GM19023 (cell line): ENCODE measurements at regions not wholly inside any gene's neighbourhood (a gene's known extent, or its start where the extent isn't known, plus 50 kb on each side); places are given as distances from the start of the nearest gene placed in this dataset.

Source experiments
- ATAC-seq: cut with Tn5 transposase; IDR thresholded peaks from one replicate; pipeline ENCODE4 v1.9.1; 2021; ENCODE audit warnings: mild to moderate bottlenecking, moderate library complexity; ENCODE audit not compliant: unreplicated experiment

DNA sequence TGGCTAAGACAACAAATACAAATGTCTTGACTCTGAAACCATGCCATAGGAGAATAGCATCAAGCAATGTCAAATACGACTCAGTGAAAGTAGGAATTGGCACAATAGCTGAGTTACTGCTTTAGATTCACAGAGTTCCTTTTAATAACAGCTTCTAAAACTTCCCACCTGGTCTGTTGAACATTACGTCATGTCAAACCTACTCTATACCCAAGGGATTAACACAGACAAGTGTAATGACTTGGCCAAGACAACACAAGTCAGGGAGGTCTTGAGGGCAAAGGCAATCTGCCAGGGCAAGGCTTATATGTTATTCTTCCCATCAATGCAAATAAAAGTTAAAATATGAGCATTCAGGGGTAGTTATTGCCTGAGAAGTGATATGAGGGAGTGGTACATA lies 265.1 kb upstream of the PRDM1 start:
- no peak for ATAC-seq

DNA sequence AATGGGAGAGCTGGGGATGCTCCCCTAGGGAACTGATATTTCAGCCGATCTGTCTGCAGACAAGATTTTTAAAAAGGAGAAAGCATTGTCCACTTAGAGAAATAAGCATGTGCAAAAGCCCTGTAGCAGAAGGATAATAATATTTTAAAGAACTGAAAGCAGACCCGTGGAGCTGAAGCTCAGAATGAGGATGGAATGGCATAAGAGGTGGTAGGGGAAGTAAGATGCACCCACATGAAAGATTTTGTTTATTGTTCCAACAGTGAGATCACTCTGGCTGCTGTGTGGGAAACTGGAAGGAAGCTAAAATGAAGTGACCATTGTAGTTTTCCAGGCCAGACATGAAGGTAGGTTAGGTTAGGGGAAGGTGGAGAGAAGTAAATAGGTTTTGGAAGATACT lies 266.4 kb upstream of the PRDM1 start:
- ATAC-seq: no peak

- no peak for ATAC-seq
Measured at GRCh38 chr6:105818505-105818904, 267.6 kb upstream of the PRDM1 start.

- no peak for ATAC-seq
Measured at GRCh38 chr6:105817961-105818360, 268.2 kb upstream of the PRDM1 start.

GRCh38 chr6:105817370-105817769 lies 268.8 kb upstream of the PRDM1 start:
- ATAC-seq: no peak

GRCh38 chr6:105816847-105817246 lies 269.3 kb upstream of the PRDM1 start:
- no peak for ATAC-seq

- no peak for ATAC-seq
Measured at GRCh38 chr6:105815661-105816555, 270.2 kb upstream of the PRDM1 start.

GRCh38 chr6:105814745-105815536 lies 271.2 kb upstream of the PRDM1 start:
- no peak for ATAC-seq

DNA sequence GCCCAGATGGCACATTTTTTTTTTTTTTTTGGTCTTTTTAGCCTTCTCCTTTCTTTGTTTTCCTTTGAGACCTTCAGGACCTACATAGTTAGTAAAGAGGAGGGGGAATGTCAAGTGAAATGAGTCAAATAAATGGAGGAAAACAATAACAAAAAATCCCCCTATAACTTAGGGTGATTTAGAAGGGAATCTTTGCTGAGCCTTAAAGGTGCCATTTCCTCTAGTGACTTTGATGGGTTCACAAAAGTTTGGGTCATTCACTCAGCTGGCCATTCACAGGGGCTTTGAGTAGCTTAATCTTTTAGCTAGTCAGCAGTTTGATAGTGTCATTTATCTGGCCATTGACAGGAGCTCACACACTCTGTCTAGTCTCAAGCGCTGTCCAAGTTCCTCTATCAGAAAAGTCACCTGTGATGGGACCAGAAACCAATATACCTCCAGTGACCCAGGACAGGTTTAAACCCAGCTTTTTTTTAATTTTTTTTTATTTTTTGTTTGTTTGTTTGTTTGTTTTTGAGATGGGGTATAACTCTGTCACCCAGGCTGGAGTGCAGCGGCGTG lies 275.1 kb upstream of the PRDM1 start:
- no peak for ATAC-seq

DNA sequence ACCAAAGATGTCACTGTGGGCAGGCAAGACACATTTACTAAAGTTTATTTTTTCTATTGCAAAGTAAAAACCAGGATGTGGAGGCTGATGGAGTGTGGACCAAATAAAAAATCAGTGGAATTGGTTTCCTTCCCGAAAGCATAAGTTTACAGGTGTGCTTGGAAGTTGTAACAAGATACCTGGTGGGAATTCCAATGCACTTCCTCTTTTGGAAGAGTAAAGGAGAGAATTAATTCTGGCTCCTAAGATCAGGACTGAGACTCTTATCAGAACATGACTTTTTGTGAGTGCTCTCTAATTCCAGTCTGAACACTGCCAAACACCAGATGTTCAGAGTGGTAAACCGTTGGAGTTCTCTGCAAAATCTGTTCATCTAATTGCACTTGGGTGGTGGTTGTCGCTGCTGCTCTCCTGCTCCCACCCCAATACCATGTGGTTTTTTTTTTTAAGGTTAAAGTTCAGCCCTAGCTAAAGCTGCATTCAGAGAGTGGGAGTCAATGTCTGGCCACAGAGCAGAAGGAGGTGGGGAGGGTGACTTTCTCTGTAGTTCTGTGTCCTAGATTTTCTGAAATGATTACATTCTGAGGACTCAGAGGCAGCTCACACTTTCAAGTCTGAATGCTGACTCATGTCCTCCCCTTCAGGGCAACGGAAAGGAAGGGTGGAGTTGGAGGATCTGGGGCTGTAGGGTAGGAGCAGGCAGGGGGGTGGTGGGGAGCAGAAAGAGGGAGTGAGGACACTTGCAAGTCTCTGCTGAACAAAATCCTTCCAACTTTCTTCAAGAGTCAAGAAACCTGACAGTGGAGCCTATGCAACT lies 275.8 kb upstream of the PRDM1 start:
- ATAC-seq: peak; percentile 62

- no peak for ATAC-seq
Measured at GRCh38 chr6:105808571-105808970, 277.6 kb upstream of the PRDM1 start.

- ATAC-seq: no peak
Measured at GRCh38 chr6:105807905-105808304, 278.2 kb upstream of the PRDM1 start.

GRCh38 chr6:105806486-105806920 lies 279.6 kb upstream of the PRDM1 start:
- ATAC-seq: no peak

DNA sequence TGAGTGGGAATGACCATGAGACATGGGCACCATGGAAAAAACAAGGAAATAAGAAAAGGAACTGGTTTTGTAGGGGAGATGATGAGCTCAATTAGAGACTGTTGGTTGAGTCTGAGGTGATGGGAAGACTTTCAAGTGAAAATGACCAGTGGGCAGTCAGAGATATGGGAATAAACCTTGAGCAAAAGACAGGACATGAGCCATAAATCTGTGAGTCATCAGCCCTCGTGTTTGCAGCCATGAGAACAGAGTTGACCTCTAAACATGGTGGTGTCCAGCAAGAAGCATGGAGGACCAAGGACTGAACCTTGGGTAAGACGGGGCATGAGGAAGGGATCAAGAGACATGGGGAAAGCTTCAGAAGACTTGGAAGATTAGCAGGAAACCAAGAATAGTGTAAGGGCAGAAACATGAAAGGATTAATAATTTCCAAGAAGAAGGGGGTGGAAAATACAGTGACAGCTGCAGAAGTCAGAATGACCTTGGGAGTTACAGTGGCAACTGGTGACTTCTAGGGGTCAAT lies 280.6 kb upstream of the PRDM1 start:
- ATAC-seq: no peak

GRCh38 chr6:105804424-105804823 lies 281.7 kb upstream of the PRDM1 start:
- ATAC-seq: no peak

DNA sequence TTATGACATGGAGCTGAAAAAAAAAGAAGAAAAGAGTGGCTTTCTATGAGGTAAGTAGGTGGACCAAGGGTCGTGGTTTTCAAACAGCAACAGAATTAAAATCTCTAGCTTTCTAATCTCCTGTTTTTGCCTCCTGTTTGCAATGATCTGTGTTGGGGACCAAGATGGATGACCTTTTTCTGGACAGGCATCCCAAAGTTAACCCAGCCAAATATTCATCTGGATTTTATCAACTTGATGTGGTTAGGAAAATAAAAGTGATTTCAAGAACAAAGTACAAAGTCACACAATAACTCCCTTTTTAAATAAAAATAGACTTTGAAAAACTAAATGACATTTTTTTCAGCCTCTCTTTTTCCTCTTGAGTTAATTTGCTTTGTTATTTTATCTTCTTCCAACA lies 282.1 kb upstream of the PRDM1 start:
- ATAC-seq: no peak

DNA sequence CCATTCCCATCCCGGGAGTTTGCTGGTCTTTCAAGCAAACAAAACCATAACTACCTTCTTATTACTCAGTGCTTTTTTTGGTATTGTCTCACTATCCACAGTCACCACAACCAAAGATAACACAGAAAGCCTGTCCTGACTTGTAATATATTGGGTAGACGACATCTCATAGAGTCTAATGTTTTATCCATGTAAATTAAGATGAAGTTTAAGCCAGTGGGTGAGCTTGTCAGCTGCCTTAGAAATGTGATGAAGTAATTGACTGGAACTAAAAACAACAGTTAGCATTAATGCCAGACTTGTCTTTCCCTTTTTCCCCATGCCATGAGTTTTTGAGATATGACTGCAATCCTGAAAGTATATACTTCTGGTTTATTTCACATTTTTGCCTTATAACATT lies 282.7 kb upstream of the PRDM1 start:
- no peak for ATAC-seq

- no peak for ATAC-seq
Measured at GRCh38 chr6:105802703-105803102, 283.4 kb upstream of the PRDM1 start.

GRCh38 chr6:105800871-105801270 lies 285.3 kb upstream of the PRDM1 start:
- ATAC-seq: no peak

DNA sequence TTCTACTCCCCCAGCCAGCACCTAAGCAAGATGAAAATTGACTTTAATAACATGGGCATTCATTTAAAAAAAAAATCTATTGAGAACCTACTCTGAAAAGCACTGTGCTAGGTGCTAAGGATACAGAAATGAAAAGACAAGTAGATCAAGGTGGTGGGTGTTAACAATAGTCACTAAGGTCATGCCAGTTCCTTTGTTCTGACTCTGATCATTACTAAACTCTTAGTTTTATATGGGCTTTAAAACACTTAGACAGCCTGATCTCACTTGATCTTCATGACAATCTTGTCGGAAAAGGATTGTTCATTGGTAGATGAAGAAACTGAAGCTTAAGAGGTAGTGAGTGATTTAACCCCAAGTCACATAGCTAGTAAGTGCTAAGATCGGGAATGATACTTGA lies 285.7 kb upstream of the PRDM1 start:
- ATAC-seq: no peak

DNA sequence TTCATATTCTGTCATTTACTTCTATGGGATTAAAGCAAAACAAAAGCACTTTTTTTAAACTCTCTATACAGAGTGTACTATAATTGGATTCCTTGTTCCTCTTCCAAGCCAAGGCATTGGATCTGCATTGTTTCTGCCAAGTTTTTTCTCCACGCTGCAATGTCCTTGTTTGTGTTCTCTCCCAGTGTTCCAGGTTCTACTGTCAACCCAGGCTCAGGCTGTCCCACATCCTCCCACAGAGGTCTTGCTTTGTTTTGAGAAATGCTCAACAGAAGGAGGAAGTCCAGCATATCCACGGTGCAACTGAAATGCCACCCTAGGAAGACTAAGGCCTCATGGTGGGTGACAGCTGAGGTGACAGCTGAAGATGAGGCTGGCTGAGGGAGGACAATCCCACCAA lies 287.1 kb upstream of the PRDM1 start:
- ATAC-seq: no peak
